MM.1S (cell line): ENCODE measurements at regions not wholly inside any gene's neighbourhood (a gene's known extent, or its start where the extent isn't known, plus 50 kb on each side); places are given as distances from the start of the nearest gene placed in this dataset.

Experiments used
- DNase-seq: peaks from one replicate; pipeline ENCODE4 v3.0.0-alpha.2; 2015
- H2AFZ ChIP-seq: fragments of 300-600 bp; sonication (generic); 2 replicates; pipeline ENCODE4 v1.6.0; 2016; ENCODE audit warnings: antibody characterized with exemption, low read length
- H3F3A ChIP-seq: fragments of 300-600 bp; sonication (generic); 2 replicates; pipeline ENCODE4 v1.6.1; 2016; ENCODE audit warnings: mild to moderate bottlenecking, antibody characterized with exemption, low read length, moderate library complexity, mixed read lengths; ENCODE audit not compliant: insufficient read depth
- H3K27ac ChIP-seq: fragments of 300-600 bp; sonication (generic); 2 replicates; pipeline ENCODE4 v1.5.1; 2016; ENCODE audit warnings: mild to moderate bottlenecking, low read length
- H3K27me3 ChIP-seq: fragments of 300-600 bp; sonication (generic); replicated peaks from 2 replicates; pipeline ENCODE4 v1.6.0; 2016; ENCODE audit warnings: low read length; ENCODE audit not compliant: insufficient read depth
- H3K36me3 ChIP-seq: fragments of 300-600 bp; sonication (generic); replicated peaks from 2 replicates; pipeline ENCODE4 v1.6.1; 2016; ENCODE audit warnings: mild to moderate bottlenecking, low read length, mixed read lengths; ENCODE audit not compliant: insufficient read depth
- H3K4me1 ChIP-seq: fragments of 300-600 bp; sonication (generic); 2 replicates; pipeline ENCODE4 v1.6.1; 2016; ENCODE audit warnings: low read length, mixed read lengths
- H3K4me2 ChIP-seq: fragments of 300-600 bp; sonication (generic); 2 replicates; pipeline ENCODE4 v1.6.0; 2016; ENCODE audit warnings: low read depth, low read length
- H3K4me3 ChIP-seq: fragments of 300-600 bp; sonication (generic); 2 replicates; pipeline ENCODE4 v1.5.1; 2016; ENCODE audit warnings: low read length, mixed read lengths
- H3K79me2 ChIP-seq: fragments of 300-600 bp; sonication (generic); 2 replicates; pipeline ENCODE4 v1.6.1; 2016; ENCODE audit warnings: mixed run types, low read length, mixed read lengths
- H3K9ac ChIP-seq: fragments of 300-600 bp; sonication (generic); 2 replicates; pipeline ENCODE4 v1.6.1; 2016; ENCODE audit warnings: low read length, mixed read lengths
- H3K9me2 ChIP-seq: fragments of 300-600 bp; sonication (generic); replicated peaks from 2 replicates; pipeline ENCODE4 v1.6.1; 2016; ENCODE audit warnings: mild to moderate bottlenecking, low read length, mixed read lengths; ENCODE audit not compliant: insufficient read depth
- H3K9me3 ChIP-seq: fragments of 300-600 bp; sonication (generic); replicated peaks from 2 replicates; pipeline ENCODE4 v1.6.1; 2016; ENCODE audit warnings: mild to moderate bottlenecking, low read length, mixed read lengths; ENCODE audit not compliant: insufficient read depth
- H4K20me1 ChIP-seq: fragments of 300-600 bp; sonication (generic); 2 replicates; pipeline ENCODE4 v1.6.1; 2016; ENCODE audit warnings: mild to moderate bottlenecking, low read length, moderate library complexity, mixed read lengths; ENCODE audit not compliant: insufficient read depth
- EZH2 ChIP-seq: fragments of 300-600 bp; sonication (generic); optimal IDR thresholded peaks from 2 replicates; pipeline ENCODE3; 2017; ENCODE audit warnings: low read depth, mild to moderate bottlenecking, antibody characterized with exemption, low read length, mixed read lengths
- EZH2phosphoT487 ChIP-seq: fragments of 300-600 bp; sonication (generic); IDR thresholded peaks from 2 replicates; pipeline ENCODE4 v1.6.1; 2018; ENCODE audit warnings: antibody characterized with exemption, low read length
- TF ChIP-seq, protein P1 (sequence below): fragments of 300-600 bp; sonication (generic); IDR thresholded peaks from 2 replicates; pipeline ENCODE4 v1.5.1; 2016; ENCODE audit warnings: antibody characterized with exemption, low read length, mixed read lengths

DNA sequence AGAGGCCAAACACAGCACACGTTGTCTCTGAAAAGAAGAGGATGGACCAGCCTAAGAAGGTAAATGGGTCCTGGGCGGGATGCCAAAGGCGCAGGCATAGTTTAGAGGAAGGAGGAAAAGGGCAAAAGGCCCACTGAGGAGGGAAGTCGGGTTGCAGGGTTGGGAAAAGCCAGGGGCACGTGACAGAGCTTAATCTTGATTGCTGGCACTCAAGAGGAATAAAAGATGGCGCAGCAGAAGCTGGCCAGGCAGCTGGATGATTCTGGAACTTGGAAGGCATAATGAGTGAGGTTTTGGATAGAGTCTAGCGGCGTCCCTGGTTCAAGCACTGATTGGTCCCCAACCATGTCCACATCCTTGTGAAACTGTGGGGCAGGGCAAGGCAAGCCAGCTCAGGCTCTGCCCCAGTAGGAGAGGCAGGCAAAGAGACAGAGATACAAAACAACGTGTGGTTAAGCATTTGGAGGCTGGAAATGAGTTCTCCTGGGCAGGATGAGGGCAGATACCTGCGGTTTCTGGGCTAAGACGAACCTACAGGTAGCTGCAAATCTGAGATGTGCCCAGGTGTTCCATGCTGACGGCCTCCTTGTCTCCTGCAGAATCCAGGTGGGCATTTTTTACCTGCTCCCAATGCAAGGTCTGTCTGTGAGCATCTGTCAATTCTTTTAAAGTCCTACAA, 52.7 kb upstream of the CIBAR2 start:
- DNase-seq, result no peak
- H3K36me3 ChIP-seq, result no peaks in the 10 kb centered on the region
- H3K79me2 ChIP-seq, result no peaks in the 10 kb centered on the region
- TF ChIP-seq EZH2phosphoT487, result no peak
- TF ChIP-seq, protein P1, sequence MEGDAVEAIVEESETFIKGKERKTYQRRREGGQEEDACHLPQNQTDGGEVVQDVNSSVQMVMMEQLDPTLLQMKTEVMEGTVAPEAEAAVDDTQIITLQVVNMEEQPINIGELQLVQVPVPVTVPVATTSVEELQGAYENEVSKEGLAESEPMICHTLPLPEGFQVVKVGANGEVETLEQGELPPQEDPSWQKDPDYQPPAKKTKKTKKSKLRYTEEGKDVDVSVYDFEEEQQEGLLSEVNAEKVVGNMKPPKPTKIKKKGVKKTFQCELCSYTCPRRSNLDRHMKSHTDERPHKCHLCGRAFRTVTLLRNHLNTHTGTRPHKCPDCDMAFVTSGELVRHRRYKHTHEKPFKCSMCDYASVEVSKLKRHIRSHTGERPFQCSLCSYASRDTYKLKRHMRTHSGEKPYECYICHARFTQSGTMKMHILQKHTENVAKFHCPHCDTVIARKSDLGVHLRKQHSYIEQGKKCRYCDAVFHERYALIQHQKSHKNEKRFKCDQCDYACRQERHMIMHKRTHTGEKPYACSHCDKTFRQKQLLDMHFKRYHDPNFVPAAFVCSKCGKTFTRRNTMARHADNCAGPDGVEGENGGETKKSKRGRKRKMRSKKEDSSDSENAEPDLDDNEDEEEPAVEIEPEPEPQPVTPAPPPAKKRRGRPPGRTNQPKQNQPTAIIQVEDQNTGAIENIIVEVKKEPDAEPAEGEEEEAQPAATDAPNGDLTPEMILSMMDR, result no peak
- no peak for TF ChIP-seq EZH2
- no peaks in the 10 kb centered on the region for H3K4me1 ChIP-seq
- H3K9me3 ChIP-seq, result no peaks in the 10 kb centered on the region
- no peaks in the 10 kb centered on the region for H3F3A ChIP-seq
- no peak overlapping the region for H3K4me2 ChIP-seq
- H3K27me3 ChIP-seq, result peaks cover 76% of the 10 kb centered on the region
- no peaks in the 10 kb centered on the region for H3K9me2 ChIP-seq
- no peak overlapping the region for H3K4me3 ChIP-seq
- no peak overlapping the region for H3K27ac ChIP-seq
- no peaks in the 10 kb centered on the region for H4K20me1 ChIP-seq
- no peak overlapping the region for H3K9ac ChIP-seq
- H2AFZ ChIP-seq, result no peak overlapping the region

DNA sequence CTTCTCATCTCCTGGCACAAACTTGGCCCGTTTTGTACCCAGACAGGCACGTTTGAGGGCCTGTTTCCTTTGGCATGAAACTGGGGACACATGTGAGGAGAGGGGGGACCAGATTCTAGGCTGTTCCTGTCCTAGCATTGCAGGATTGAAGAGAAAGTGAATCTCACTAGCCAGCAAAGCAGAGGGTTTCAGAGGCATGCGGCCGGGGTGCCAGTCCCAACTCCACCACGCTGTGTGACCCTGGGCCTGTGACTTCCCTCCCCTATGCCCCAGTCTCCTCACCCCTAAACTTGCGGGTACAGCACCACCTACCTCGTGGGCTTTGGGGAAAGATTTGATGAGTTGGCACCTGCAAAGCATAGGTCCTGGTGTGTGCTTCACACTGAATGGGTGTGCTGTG, 53.5 kb upstream of the CIBAR2 start:
- no peak for DNase-seq
- TF ChIP-seq EZH2, result no peak
- TF ChIP-seq, protein P1, result no peak
- TF ChIP-seq EZH2phosphoT487, result no peak
- Histone ChIP-seq H3K4me3 (no peak overlapping the region), H3K27me3 (peaks cover 70% of the 10 kb centered on the region), H3K9me2 (no peaks in the 10 kb centered on the region), H3F3A (no peaks in the 10 kb centered on the region), H3K4me1 (no peaks in the 10 kb centered on the region), H3K4me2 (no peak overlapping the region), H3K9ac (no peak overlapping the region), H3K79me2 (no peaks in the 10 kb centered on the region), H3K9me3 (no peaks in the 10 kb centered on the region), H4K20me1 (no peaks in the 10 kb centered on the region), H2AFZ (no peak overlapping the region), H3K27ac (no peak overlapping the region), H3K36me3 (no peaks in the 10 kb centered on the region)

DNA sequence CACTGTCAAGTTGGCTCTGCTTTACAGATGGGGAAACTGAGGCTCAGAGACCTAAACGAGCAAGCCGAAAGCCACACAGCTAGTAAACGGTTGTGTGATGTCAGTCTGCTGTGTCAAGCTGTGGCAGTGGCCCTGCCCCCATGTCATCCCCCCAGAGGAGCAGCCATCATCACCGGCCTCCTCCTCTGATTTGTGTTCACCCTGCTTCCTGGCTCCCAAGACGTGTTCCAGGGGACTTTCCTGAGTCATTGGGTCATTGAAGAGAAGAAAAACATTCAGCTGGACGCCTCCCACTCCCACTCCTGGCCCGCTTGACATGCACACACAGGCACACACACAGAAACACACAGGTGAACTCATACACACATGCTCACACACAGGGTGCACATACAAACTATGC, 54.0 kb upstream of the CIBAR2 start:
- Histone ChIP-seq H4K20me1 (no peaks in the 10 kb centered on the region), H3K9me3 (no peaks in the 10 kb centered on the region), H3K9ac (no peak overlapping the region), H3K4me2 (no peak overlapping the region), H3F3A (no peaks in the 10 kb centered on the region), H3K27me3 (peaks cover 71% of the 10 kb centered on the region), H3K36me3 (no peaks in the 10 kb centered on the region), H3K4me1 (no peaks in the 10 kb centered on the region), H3K79me2 (no peaks in the 10 kb centered on the region), H2AFZ (no peak overlapping the region), H3K4me3 (no peak overlapping the region), H3K9me2 (no peaks in the 10 kb centered on the region), H3K27ac (no peak overlapping the region)
- no peak for DNase-seq
- TF ChIP-seq EZH2phosphoT487 (no peak), EZH2 (no peak)
- TF ChIP-seq, protein P1, result no peak
